ENCODE measurements at regions not wholly inside any gene's neighbourhood (a gene's known extent, or its start where the extent isn't known, plus 50 kb on each side); places are given as distances from the start of the nearest gene placed in this dataset.

GRCh38 chr7:124351950-124352349, 319.1 kb upstream of the TMEM229A start:
- H4K91ac ChIP-seq (replicated peaks; ENCODE audit: insufficient read length, low read length): no peak overlapping the region
- no peak overlapping the region for H3K56ac ChIP-seq (replicated peaks; ENCODE audit: insufficient read length, low read depth, low read length)
- CTCF ChIA-PET (ENCODE audit: partially characterized antibody): interaction anchor here (1.2 to 1.5 kb wide), 3 partner anchors 14 to 77 kb away, joined by 4 to 6 read pairs (median 4); no protein-coding TSS in a partner anchor
- H4K20me1 ChIP-seq (replicated peaks in 1 of 2; ENCODE audit: control insufficient read depth in 1 of 2, insufficient read depth in 2 of 2, low read length in 2 of 2): no peaks in the 10 kb centered on the region
- H3K23me2 ChIP-seq (ENCODE audit: low read depth, low read length): no peaks in the 10 kb centered on the region
- H2AK5ac ChIP-seq (ENCODE audit: low read depth, low read length): no peak overlapping the region
- H2AFZ ChIP-seq (ENCODE audit: low read length): no peak overlapping the region
- 76% methylated on average over 8 of the region's 8 CpGs; no CpG with 5 or more reads in 1 of the 2 experiments for WGBS, 2 experiments (ENCODE audit: extremely low coverage in 1 of 2, insufficient coverage in 1 of 2, insufficient read length in 1 of 2, insufficient replicate concordance in 2 of 2, low coverage in 1 of 2, low lambda C conversion rate in 2 of 2, missing lambda C conversion rate in 1 of 2)
- H3K23ac ChIP-seq (ENCODE audit: insufficient read length): no peak overlapping the region
- H3K4me1 ChIP-seq (replicated peaks in 1 of 4; ENCODE audit: control insufficient read depth in 3 of 4, insufficient read depth in 4 of 4, low read length in 3 of 4): peaks cover 0 to 4% (median under 1%) of the 10 kb centered on the region in 4 experiments; a peak in 1 of 7 replicates
- no peak overlapping the region for H3K18ac ChIP-seq (ENCODE audit: extremely low read depth, low read length)
- H2BK12ac ChIP-seq (ENCODE audit: low read depth, low read length): no peak overlapping the region
- no peak overlapping the region for H4K5ac ChIP-seq (ENCODE audit: insufficient read length, low read depth, low read length)
- H2BK15ac ChIP-seq (ENCODE audit: low read length): no peak overlapping the region
- H3K4me3 ChIP-seq (ENCODE audit: extremely low read depth in 1 of 4, insufficient read depth in 2 of 4, low read depth in 3 of 4, low read length in 4 of 4): no peak overlapping the region
- H3K79me1 ChIP-seq (ENCODE audit: low read depth, low read length): no peaks in the 10 kb centered on the region
- H2BK5ac ChIP-seq (ENCODE audit: low read depth, low read length): no peak overlapping the region
- H2BK120ac ChIP-seq (replicated peaks; ENCODE audit: low read depth, low read length): no peak overlapping the region
- FAIRE-seq (no peak), DNase-seq (ENCODE audit: low read depth in 1 of 2, low spot score in 2 of 2) (no peak)
- POLR2A ChIA-PET (ENCODE audit: partially characterized antibody): no interaction called here
- H3K27me3 ChIP-seq (replicated peaks in 1 of 4; ENCODE audit: control insufficient read depth in 3 of 4, extremely low read depth in 1 of 4, insufficient read depth in 3 of 4, low read length in 3 of 4): no peaks in the 10 kb centered on the region
- H3K9ac ChIP-seq (replicated peaks in 1 of 4; ENCODE audit: extremely low read depth in 1 of 4, low read depth in 3 of 4, low read length in 3 of 4): no peak overlapping the region
- no peaks in the 10 kb centered on the region for H3K36me3 ChIP-seq (ENCODE audit: control insufficient read depth in 2 of 4, insufficient read depth in 4 of 4, low read length in 3 of 4)
- H3K4ac ChIP-seq (replicated peaks; ENCODE audit: insufficient read length, low read depth, low read length): no peak overlapping the region
- no peak overlapping the region for H3K4me2 ChIP-seq (ENCODE audit: insufficient read depth in 1 of 2, low read depth in 2 of 2, low read length in 2 of 2)
- no peaks in the 10 kb centered on the region for H3K79me2 ChIP-seq (ENCODE audit: control insufficient read depth in 1 of 2, insufficient read depth in 2 of 2, low read length in 2 of 2)
- no peak overlapping the region for H4K8ac ChIP-seq (ENCODE audit: extremely low read depth, insufficient read depth, low read length)
- H3K27ac ChIP-seq (ENCODE audit: low read depth, low read length): no peak overlapping the region
- no peaks in the 10 kb centered on the region for H3K9me3 ChIP-seq (ENCODE audit: insufficient read depth in 2 of 2, low read depth in 1 of 2, low read length in 1 of 2)
- H2BK20ac ChIP-seq (ENCODE audit: low read length): no peak overlapping the region
- H3K14ac ChIP-seq (ENCODE audit: insufficient read length): no peak overlapping the region
- TF ChIP-seq EGR1 (IDR thresholded peaks at IDR 0.05; ENCODE audit: borderline replicate concordance, low read depth, low read length): no peak
- TF ChIP-seq FOSL1 (IDR thresholded peaks at IDR 0.05; ENCODE audit: insufficient read depth, low read depth, low read length): no peak
- no peak for TF ChIP-seq MAFK (IDR thresholded peaks at IDR 0.05; ENCODE audit: low read depth, low read length)
- TF ChIP-seq CBX5 (IDR thresholded peaks at IDR 0.05; ENCODE audit: low read depth, low read length): no peak
- TF ChIP-seq SIX5 (IDR thresholded peaks at IDR 0.05; ENCODE audit: low read depth, low read length): no peak
- TF ChIP-seq KDM1A (IDR thresholded peaks at IDR 0.05; ENCODE audit: borderline replicate concordance, low read length): no peak
- TF ChIP-seq E2F6 (IDR thresholded peaks at IDR 0.05): no peak
- no peak for TF ChIP-seq JUN (IDR thresholded peaks at IDR 0.05; ENCODE audit: low read depth, low read length)
- no peak for TF ChIP-seq PHF8 (conservative IDR thresholded peaks at IDR 0.05; ENCODE audit: low read depth, low read length)
- TF ChIP-seq TCF12 (IDR thresholded peaks at IDR 0.05; ENCODE audit: low read depth, low read length): no peak
- TF ChIP-seq YY1 (IDR thresholded peaks at IDR 0.05; ENCODE audit: low read depth, low read length): no peak
- no peak for TF ChIP-seq RAD21 (IDR thresholded peaks at IDR 0.05 in 1 of 2, conservative IDR thresholded peaks at IDR 0.05 in 1 of 2; ENCODE audit: low read depth in 2 of 2, low read length in 2 of 2)
- no peak for TF ChIP-seq GABPA (IDR thresholded peaks at IDR 0.05; ENCODE audit: borderline replicate concordance, insufficient read depth, low read length)
- TF ChIP-seq SP4 (IDR thresholded peaks at IDR 0.05; ENCODE audit: low read length): no peak
- TF ChIP-seq POU5F1 (IDR thresholded peaks at IDR 0.05; ENCODE audit: low read depth, low read length): no peak
